Glutamatergic neuron (in vitro differentiated cells): ENCODE measurements at regions not wholly inside any gene's neighbourhood (a gene's known extent, or its start where the extent isn't known, plus 50 kb on each side); places are given as distances from the start of the nearest gene placed in this dataset.

ENCODE experiments used
- DNase-seq: peaks from one replicate; pipeline ENCODE4 v3.0.0; 2022
- H3K27ac Mint-ChIP-seq: one replicate; pipeline ENCODE4 v1.8.0; 2020; ENCODE audit warnings: mild to moderate bottlenecking, mixed read lengths, inconsistent platforms; ENCODE audit not compliant: unreplicated experiment
- H3K27me3 Mint-ChIP-seq: one replicate; pipeline ENCODE4 v1.8.0; 2020; ENCODE audit warnings: mild to moderate bottlenecking, moderate library complexity, mixed read lengths, inconsistent platforms; ENCODE audit not compliant: unreplicated experiment
- H3K36me3 Mint-ChIP-seq: one replicate; pipeline ENCODE4 v1.8.0; 2020; ENCODE audit warnings: mild to moderate bottlenecking, mixed read lengths, inconsistent platforms; ENCODE audit not compliant: unreplicated experiment
- H3K4me1 Mint-ChIP-seq: one replicate; pipeline ENCODE4 v1.8.0; 2020; ENCODE audit warnings: mild to moderate bottlenecking, low read depth, mixed read lengths, inconsistent platforms; ENCODE audit not compliant: unreplicated experiment
- H3K4me3 Mint-ChIP-seq: one replicate; pipeline ENCODE4 v1.8.0; 2020; ENCODE audit warnings: mild to moderate bottlenecking, mixed read lengths, inconsistent platforms; ENCODE audit not compliant: unreplicated experiment
- H3K9me3 Mint-ChIP-seq: one replicate; pipeline ENCODE4 v1.8.0; 2020; ENCODE audit warnings: mild to moderate bottlenecking, moderate library complexity, mixed read lengths, inconsistent platforms; ENCODE audit not compliant: unreplicated experiment
- TF ChIP-seq, protein P1 (sequence below): fragments of 200-600 bp; sonication (generic); IDR thresholded peaks from one replicate; pipeline ENCODE4 v1.5.0; 2021; ENCODE audit not compliant: partially characterized antibody, unreplicated experiment

GRCh38 chr4:34176609-34177008 is 2067.7 kb downstream of the ARAP2 start:
- H3K27ac Mint-ChIP-seq, result no peak overlapping the region
- H3K4me3 Mint-ChIP-seq, result no peak overlapping the region

GRCh38 chr4:34178476-34178875 is 2065.8 kb downstream of the ARAP2 start:
- no peaks in the 10 kb centered on the region for H3K4me1 Mint-ChIP-seq
- no peaks in the 10 kb centered on the region for H3K36me3 Mint-ChIP-seq
- TF ChIP-seq, protein P1, sequence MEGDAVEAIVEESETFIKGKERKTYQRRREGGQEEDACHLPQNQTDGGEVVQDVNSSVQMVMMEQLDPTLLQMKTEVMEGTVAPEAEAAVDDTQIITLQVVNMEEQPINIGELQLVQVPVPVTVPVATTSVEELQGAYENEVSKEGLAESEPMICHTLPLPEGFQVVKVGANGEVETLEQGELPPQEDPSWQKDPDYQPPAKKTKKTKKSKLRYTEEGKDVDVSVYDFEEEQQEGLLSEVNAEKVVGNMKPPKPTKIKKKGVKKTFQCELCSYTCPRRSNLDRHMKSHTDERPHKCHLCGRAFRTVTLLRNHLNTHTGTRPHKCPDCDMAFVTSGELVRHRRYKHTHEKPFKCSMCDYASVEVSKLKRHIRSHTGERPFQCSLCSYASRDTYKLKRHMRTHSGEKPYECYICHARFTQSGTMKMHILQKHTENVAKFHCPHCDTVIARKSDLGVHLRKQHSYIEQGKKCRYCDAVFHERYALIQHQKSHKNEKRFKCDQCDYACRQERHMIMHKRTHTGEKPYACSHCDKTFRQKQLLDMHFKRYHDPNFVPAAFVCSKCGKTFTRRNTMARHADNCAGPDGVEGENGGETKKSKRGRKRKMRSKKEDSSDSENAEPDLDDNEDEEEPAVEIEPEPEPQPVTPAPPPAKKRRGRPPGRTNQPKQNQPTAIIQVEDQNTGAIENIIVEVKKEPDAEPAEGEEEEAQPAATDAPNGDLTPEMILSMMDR, result no peak
- H3K27me3 Mint-ChIP-seq, result no peaks in the 10 kb centered on the region
- no peaks in the 10 kb centered on the region for H3K9me3 Mint-ChIP-seq
- DNase-seq, result no peak
- no peak overlapping the region for H3K27ac Mint-ChIP-seq
- no peak overlapping the region for H3K4me3 Mint-ChIP-seq

More at GRCh38 chr4:34176609-34177008, 2067.7 kb downstream of the ARAP2 start:
- DNase-seq, result no peak
- TF ChIP-seq, protein P1, result no peak
- no peaks in the 10 kb centered on the region for H3K9me3 Mint-ChIP-seq
- H3K4me1 Mint-ChIP-seq, result no peaks in the 10 kb centered on the region
- H3K36me3 Mint-ChIP-seq, result no peaks in the 10 kb centered on the region
- H3K27me3 Mint-ChIP-seq, result no peaks in the 10 kb centered on the region

- Mint-ChIP-seq H3K27ac (no peak overlapping the region), H3K36me3 (no peaks in the 10 kb centered on the region), H3K27me3 (no peaks in the 10 kb centered on the region), H3K4me3 (no peak overlapping the region), H3K9me3 (no peaks in the 10 kb centered on the region), H3K4me1 (no peaks in the 10 kb centered on the region)
- TF ChIP-seq, protein P1, result no peak
- no peak for DNase-seq
These were observed 2062.9 kb downstream of the ARAP2 start for GRCh38 chr4:34181311-34181841.

- Mint-ChIP-seq H3K27ac (no peak overlapping the region), H3K36me3 (no peaks in the 10 kb centered on the region), H3K4me3 (no peak overlapping the region), H3K9me3 (no peaks in the 10 kb centered on the region), H3K4me1 (no peaks in the 10 kb centered on the region), H3K27me3 (no peaks in the 10 kb centered on the region)
- no peak for DNase-seq
- TF ChIP-seq, protein P1, result no peak
These were observed 2062.4 kb downstream of the ARAP2 start for GRCh38 chr4:34181891-34182290.

DNA sequence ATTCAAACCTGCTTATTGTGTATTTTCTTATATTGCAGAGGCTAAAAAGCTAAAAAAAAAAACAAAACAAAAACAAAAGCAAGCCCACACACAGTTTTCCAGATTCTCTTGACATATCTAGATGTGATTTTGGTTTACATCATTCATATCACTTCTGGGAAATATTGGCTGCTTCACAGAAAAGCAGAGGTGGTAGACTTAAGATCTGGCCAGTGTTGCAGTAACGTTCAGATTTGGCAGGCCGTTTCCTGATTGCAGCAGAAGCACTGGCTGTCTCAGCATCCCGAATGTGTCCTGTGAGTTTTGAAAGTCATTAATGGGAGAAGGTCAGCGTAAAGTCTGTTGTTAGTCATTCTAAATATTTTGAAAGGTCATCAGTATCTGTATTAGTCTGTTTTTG is 2062.0 kb downstream of the ARAP2 start:
- Mint-ChIP-seq H3K9me3 (no peaks in the 10 kb centered on the region), H3K36me3 (no peaks in the 10 kb centered on the region), H3K27ac (no peak overlapping the region), H3K27me3 (no peaks in the 10 kb centered on the region), H3K4me1 (no peaks in the 10 kb centered on the region), H3K4me3 (no peak overlapping the region)
- no peak for DNase-seq
- TF ChIP-seq, protein P1, result no peak
